ENCODE measurements at regions not wholly inside any gene's neighbourhood (a gene's known extent, or its start where the extent isn't known, plus 50 kb on each side); places are given as distances from the start of the nearest gene placed in this dataset.
"Not testable (repeated sequence)": the region's sequence is repeated elsewhere in the genome, so short reads cannot be mapped to it uniquely, and the experiment has no call there.

DNA sequence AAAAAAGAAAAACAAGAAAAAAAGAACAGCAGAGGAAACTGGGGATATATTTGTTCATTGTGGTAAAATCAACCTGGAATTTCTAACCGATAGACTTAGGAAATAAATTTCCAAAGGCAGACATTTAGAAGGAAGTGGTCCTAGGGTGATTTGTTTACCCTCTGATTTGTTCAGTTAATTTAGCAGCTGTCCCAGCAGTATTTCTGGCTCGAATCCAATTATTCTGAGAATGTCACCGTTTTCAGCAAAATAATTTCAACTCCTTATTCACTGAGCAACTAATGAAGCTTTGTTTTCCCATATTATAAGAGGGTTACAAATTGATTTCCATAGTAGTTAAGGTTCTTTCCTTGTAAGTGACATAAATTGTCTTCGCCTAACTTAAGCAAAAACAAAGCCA, 285.2 kb upstream of the SYT10 start:
- FAIRE-seq (no peak), DNase-seq (no peak)
- H3K4me1 ChIP-seq (ENCODE audit: control insufficient read depth in 3 of 3, insufficient read depth in 2 of 3, low read depth in 1 of 3, low read length in 2 of 3): no peaks in the 10 kb centered on the region
- H3K36me3 ChIP-seq (ENCODE audit: control insufficient read depth in 3 of 3, insufficient read depth in 2 of 3, low read depth in 1 of 3, low read length in 3 of 3): no peaks in the 10 kb centered on the region
- WGBS, 3 donors: 65 to 68% (median 66%) methylated on average over 4 of the region's 4 CpGs
- no peaks in the 10 kb centered on the region for H3K9me3 ChIP-seq (ENCODE audit: control insufficient read depth in 2 of 2, insufficient read depth in 1 of 2, low read depth in 1 of 2, low read length in 1 of 2)
- no peak overlapping the region for H3K27ac ChIP-seq (ENCODE audit: low read depth in 1 of 3, low read length in 2 of 3)
- no peaks in the 10 kb centered on the region for H3K27me3 ChIP-seq (ENCODE audit: control insufficient read depth in 3 of 3, insufficient read depth in 3 of 3, low read length in 3 of 3)
- H3K4me3 ChIP-seq (ENCODE audit: low read depth in 1 of 3, low read length in 3 of 3): no peak overlapping the region

DNA sequence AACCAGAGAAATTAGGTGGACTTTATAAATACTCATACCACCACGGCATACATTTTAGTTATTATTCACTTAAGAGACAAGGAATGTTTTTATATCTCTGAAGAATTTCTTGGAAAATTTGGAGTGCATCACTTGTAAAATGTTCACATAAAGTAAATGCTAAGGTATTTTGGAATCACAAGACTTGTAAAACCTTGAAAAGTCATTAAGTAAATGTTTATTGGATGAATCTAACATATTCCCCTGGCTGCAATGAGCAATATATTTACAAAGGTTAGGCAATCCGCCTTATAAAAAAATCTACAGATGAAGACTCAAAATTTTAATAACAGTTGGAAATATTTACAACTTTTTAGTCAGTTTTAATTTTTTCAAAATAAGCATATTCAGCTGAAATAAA, 287.4 kb upstream of the ALG10 start:
- H3K27me3 ChIP-seq (ENCODE audit: control insufficient read depth in 3 of 3, insufficient read depth in 3 of 3, low read length in 3 of 3): no peaks in the 10 kb centered on the region
- H3K4me1 ChIP-seq (ENCODE audit: control insufficient read depth in 3 of 3, insufficient read depth in 2 of 3, low read depth in 1 of 3, low read length in 2 of 3): no peaks in the 10 kb centered on the region
- H3K36me3 ChIP-seq (ENCODE audit: control insufficient read depth in 3 of 3, insufficient read depth in 2 of 3, low read depth in 1 of 3, low read length in 3 of 3): no peaks in the 10 kb centered on the region
- FAIRE-seq: no peak
- no peak overlapping the region for H3K4me3 ChIP-seq (ENCODE audit: low read depth in 1 of 3, low read length in 3 of 3)
- H3K9me3 ChIP-seq (ENCODE audit: control insufficient read depth in 2 of 2, insufficient read depth in 1 of 2, low read depth in 1 of 2, low read length in 1 of 2): peaks cover 0 to 3% of the 10 kb centered on the region in 2 donors
- 84 to 90% (median 87%) methylated on average over 2 of the region's 2 CpGs for WGBS, 3 donors
- H3K27ac ChIP-seq (ENCODE audit: low read depth in 1 of 3, low read length in 2 of 3): no peak overlapping the region
- DNase-seq: no peak

DNA sequence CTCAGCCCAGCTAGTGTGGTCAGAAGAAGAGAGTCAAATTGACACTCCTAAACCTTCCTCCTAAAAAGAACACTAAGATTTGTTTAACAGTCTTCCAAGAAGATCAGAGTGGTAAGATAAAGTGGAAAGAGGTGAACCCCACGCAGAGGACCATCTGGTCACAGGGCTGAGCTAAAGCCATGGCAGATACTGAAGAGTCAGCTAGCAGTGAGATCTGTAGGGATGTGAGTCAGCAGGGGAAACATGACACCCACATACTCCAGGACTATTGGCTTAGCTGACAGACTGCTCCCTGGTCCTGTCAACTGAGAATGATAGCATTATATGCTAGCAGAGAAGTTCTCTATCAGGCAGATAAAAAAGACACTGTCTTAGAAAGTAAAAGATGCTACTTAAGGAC, 269.4 kb upstream of the ALG10 start:
- Histone ChIP-seq H3K4me3 (ENCODE audit: low read depth in 1 of 3, low read length in 3 of 3) (no peak overlapping the region), H3K27ac (ENCODE audit: low read depth in 1 of 3, low read length in 2 of 3) (no peak overlapping the region), H3K27me3 (ENCODE audit: control insufficient read depth in 3 of 3, insufficient read depth in 3 of 3, low read length in 3 of 3) (peaks cover 0 to 2% (median 0%) of the 10 kb centered on the region in 3 donors), H3K4me1 (ENCODE audit: control insufficient read depth in 3 of 3, insufficient read depth in 2 of 3, low read depth in 1 of 3, low read length in 2 of 3) (no peaks in the 10 kb centered on the region), H3K9me3 (ENCODE audit: control insufficient read depth in 2 of 2, insufficient read depth in 1 of 2, low read depth in 1 of 2, low read length in 1 of 2) (no peaks in the 10 kb centered on the region), H3K36me3 (ENCODE audit: control insufficient read depth in 3 of 3, insufficient read depth in 2 of 3, low read depth in 1 of 3, low read length in 3 of 3) (no peaks in the 10 kb centered on the region)
- no peak for FAIRE-seq
- WGBS, 3 donors: 26 to 56% (median 53%) methylated on average over 1 of the region's 1 CpG
- no peak for DNase-seq

DNA sequence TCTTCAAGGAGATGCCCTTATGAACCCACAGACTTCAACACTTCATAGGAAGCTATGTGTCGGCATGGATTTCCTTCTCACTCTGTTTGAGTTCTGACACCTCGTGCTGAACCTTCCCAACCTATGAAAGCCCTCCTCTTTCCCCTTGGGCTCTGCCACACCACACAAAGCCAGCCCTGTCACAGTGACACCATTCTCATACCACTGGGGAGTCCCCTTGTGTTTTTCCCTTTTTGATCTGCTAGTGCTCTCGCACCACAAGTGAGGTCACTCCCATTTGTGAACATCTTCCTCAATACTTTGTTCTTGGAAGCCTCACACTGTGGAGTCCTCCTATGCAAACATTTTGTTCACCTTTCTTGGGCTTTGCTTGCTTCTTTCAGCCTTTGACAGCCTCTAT, 264.6 kb upstream of the ALG10 start:
- WGBS, 3 donors: 76 to 89% (median 82%) methylated on average over 3 of the region's 3 CpGs
- H3K4me1 ChIP-seq (ENCODE audit: control insufficient read depth in 3 of 3, insufficient read depth in 2 of 3, low read depth in 1 of 3, low read length in 2 of 3): no peaks in the 10 kb centered on the region
- FAIRE-seq (no peak), DNase-seq (no peak)
- H3K4me3 ChIP-seq (ENCODE audit: low read depth in 1 of 3, low read length in 3 of 3): no peak overlapping the region
- H3K9me3 ChIP-seq (ENCODE audit: control insufficient read depth in 2 of 2, insufficient read depth in 1 of 2, low read depth in 1 of 2, low read length in 1 of 2): peaks cover 0 to 3% of the 10 kb centered on the region in 2 donors
- H3K27ac ChIP-seq (ENCODE audit: low read depth in 1 of 3, low read length in 2 of 3): no peak overlapping the region
- peaks cover 0 to 2% (median 0%) of the 10 kb centered on the region in 3 donors for H3K27me3 ChIP-seq (ENCODE audit: control insufficient read depth in 3 of 3, insufficient read depth in 3 of 3, low read length in 3 of 3)
- no peaks in the 10 kb centered on the region for H3K36me3 ChIP-seq (ENCODE audit: control insufficient read depth in 3 of 3, insufficient read depth in 2 of 3, low read depth in 1 of 3, low read length in 3 of 3)

DNA sequence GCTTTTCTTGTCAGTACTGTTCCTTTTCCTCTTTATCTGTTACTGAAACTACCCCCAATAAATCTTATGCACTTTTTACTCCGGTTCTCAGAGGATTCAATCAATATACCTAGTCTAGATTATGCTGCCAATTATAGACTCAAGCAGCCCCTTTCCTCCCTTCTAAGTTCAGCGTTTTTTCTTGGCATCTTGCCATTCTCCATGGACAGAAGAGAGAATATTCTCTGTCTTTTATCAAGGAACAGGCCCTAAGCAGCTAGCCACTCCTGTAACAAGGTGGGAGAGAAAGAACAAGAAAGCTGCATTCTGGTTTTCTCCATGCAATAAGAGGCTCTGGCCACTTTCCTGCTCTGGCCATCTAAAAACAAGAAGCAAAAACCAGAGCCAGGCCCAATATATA, 263.0 kb upstream of the ALG10 start:
- DNase-seq: no peak

DNA sequence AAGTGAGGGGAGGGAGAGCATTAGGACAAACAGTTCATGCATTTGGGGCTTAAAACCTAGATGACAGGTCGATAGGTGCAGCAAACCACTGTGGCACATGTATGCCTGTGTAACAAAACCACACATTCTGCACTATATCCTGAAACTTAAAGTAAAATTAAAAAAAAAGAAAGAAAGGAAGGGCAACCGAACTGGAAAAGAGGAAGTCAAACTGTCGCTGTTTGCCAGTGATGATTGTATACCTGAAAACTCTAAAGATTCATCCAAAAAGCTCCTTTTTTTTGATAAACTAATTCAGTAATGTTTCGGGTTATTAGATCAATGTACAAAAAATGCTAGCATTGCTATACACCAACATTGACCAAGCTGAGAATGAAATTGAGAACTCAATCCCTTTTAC, 259.0 kb upstream of the ALG10 start:
- FAIRE-seq (no peak), DNase-seq (no peak)
- H3K27me3 ChIP-seq (ENCODE audit: control insufficient read depth in 3 of 3, insufficient read depth in 3 of 3, low read length in 3 of 3): no peaks in the 10 kb centered on the region
- no peak overlapping the region for H3K4me3 ChIP-seq (ENCODE audit: low read depth in 1 of 3, low read length in 3 of 3)
- H3K27ac ChIP-seq (ENCODE audit: low read depth in 1 of 3, low read length in 2 of 3): no peak overlapping the region
- no peaks in the 10 kb centered on the region for H3K36me3 ChIP-seq (ENCODE audit: control insufficient read depth in 3 of 3, insufficient read depth in 2 of 3, low read depth in 1 of 3, low read length in 3 of 3)
- WGBS, 3 donors: 58 to 68% (median 60%) methylated on average over 4 of the region's 4 CpGs
- no peaks in the 10 kb centered on the region for H3K4me1 ChIP-seq (ENCODE audit: control insufficient read depth in 3 of 3, insufficient read depth in 2 of 3, low read depth in 1 of 3, low read length in 2 of 3)
- peaks cover 0 to 3% of the 10 kb centered on the region in 2 donors for H3K9me3 ChIP-seq (ENCODE audit: control insufficient read depth in 2 of 2, insufficient read depth in 1 of 2, low read depth in 1 of 2, low read length in 1 of 2)

More for the DNA sequence above, 263.0 kb upstream of the ALG10 start:
- FAIRE-seq: no peak
- no peaks in the 10 kb centered on the region for H3K4me1 ChIP-seq (ENCODE audit: control insufficient read depth in 3 of 3, insufficient read depth in 2 of 3, low read depth in 1 of 3, low read length in 2 of 3)
- 20 to 42% (median 26%) methylated on average over 2 of the region's 2 CpGs for WGBS, 3 donors
- no peak overlapping the region for H3K27ac ChIP-seq (ENCODE audit: low read depth in 1 of 3, low read length in 2 of 3)
- H3K4me3 ChIP-seq (ENCODE audit: low read depth in 1 of 3, low read length in 3 of 3): no peak overlapping the region
- H3K36me3 ChIP-seq (ENCODE audit: control insufficient read depth in 3 of 3, insufficient read depth in 2 of 3, low read depth in 1 of 3, low read length in 3 of 3): no peaks in the 10 kb centered on the region
- H3K9me3 ChIP-seq (ENCODE audit: control insufficient read depth in 2 of 2, insufficient read depth in 1 of 2, low read depth in 1 of 2, low read length in 1 of 2): peaks cover 0 to 3% of the 10 kb centered on the region in 2 donors
- H3K27me3 ChIP-seq (ENCODE audit: control insufficient read depth in 3 of 3, insufficient read depth in 3 of 3, low read length in 3 of 3): peaks cover 0 to 2% (median 0%) of the 10 kb centered on the region in 3 donors

DNA sequence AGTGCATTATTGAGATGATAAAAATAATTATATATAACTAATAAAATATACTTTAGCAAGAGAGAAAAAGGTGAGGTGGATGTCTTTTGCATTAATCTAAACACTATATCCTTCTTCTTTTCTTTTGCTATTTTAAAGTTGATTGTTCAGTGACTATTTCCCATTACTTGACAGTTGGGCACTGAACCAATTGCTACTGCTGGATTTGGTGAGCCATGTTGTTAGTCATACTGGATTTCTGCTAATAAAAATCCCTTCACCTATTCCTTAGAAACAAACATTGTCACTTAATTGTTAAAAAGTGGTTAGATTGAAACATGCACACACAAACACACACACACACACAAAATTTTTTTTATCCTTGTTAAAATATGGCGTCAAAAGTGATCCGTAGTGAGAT, 251.6 kb upstream of the ALG10 start:
- Histone ChIP-seq H3K4me1 (ENCODE audit: control insufficient read depth in 3 of 3, insufficient read depth in 2 of 3, low read depth in 1 of 3, low read length in 2 of 3) (no peaks in the 10 kb centered on the region), H3K4me3 (ENCODE audit: low read depth in 1 of 3, low read length in 3 of 3) (no peak overlapping the region), H3K27ac (ENCODE audit: low read depth in 1 of 3, low read length in 2 of 3) (no peak overlapping the region), H3K9me3 (ENCODE audit: control insufficient read depth in 2 of 2, insufficient read depth in 1 of 2, low read depth in 1 of 2, low read length in 1 of 2) (peaks cover 0 to 6% of the 10 kb centered on the region in 2 donors), H3K27me3 (ENCODE audit: control insufficient read depth in 3 of 3, insufficient read depth in 3 of 3, low read length in 3 of 3) (no peaks in the 10 kb centered on the region), H3K36me3 (ENCODE audit: control insufficient read depth in 3 of 3, insufficient read depth in 2 of 3, low read depth in 1 of 3, low read length in 3 of 3) (no peaks in the 10 kb centered on the region)
- WGBS, 3 donors: 46 to 81% (median 79%) methylated on average over 2 of the region's 2 CpGs
- FAIRE-seq (no peak), DNase-seq (no peak)

DNA sequence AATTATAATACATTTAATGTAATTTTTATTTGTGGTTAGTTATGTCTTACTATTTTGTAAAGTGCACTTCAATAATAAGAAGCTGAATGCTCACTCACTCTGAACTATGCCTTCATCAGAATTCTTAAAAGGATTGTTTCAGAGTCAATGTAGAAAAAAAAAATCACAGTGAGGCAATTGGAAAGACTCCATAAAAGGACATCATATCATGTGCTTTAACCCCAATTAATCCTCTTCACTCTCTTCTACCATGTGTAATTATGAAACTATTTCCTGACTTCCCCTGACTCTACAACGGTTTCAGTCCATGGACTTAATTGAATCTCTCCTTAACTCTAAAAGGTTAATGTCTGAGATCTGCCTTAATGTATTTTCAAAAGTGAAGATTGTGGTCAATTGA, 250.4 kb upstream of the ALG10 start:
- Histone ChIP-seq H3K9me3 (ENCODE audit: control insufficient read depth in 2 of 2, insufficient read depth in 1 of 2, low read depth in 1 of 2, low read length in 1 of 2) (peaks cover 0 to 6% of the 10 kb centered on the region in 2 donors), H3K36me3 (ENCODE audit: control insufficient read depth in 3 of 3, insufficient read depth in 2 of 3, low read depth in 1 of 3, low read length in 3 of 3) (no peaks in the 10 kb centered on the region), H3K27ac (ENCODE audit: low read depth in 1 of 3, low read length in 2 of 3) (no peak overlapping the region), H3K27me3 (ENCODE audit: control insufficient read depth in 3 of 3, insufficient read depth in 3 of 3, low read length in 3 of 3) (no peaks in the 10 kb centered on the region), H3K4me3 (ENCODE audit: low read depth in 1 of 3, low read length in 3 of 3) (no peak overlapping the region), H3K4me1 (ENCODE audit: control insufficient read depth in 3 of 3, insufficient read depth in 2 of 3, low read depth in 1 of 3, low read length in 2 of 3) (no peaks in the 10 kb centered on the region)
- FAIRE-seq (no peak), DNase-seq (no peak)
- WGBS, 3 donors: 62 to 70% (median 64%) methylated on average over 1 of the region's 1 CpG

DNA sequence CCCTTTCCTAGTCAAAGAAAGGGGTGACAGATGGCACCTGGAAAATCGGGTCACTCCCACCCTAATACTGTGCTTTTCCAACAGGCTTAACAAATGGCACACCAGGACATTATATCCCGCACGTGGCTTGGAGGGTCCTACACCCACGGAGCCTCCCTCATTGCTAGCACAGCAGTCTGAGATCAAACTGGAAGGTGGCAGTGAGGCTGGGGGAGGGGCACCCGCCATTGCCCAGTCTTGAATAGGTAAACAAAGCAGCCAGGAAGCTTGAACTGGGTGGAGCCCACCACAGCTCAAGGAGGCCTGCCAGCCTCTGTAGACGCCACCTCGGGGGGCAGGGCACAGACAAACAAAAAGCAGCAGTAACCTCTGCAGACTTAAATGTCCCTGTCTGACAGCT, 249.2 kb upstream of the ALG10 start:
- H3K4me3 ChIP-seq (ENCODE audit: low read depth in 1 of 3, low read length in 3 of 3); FAIRE-seq; DNase-seq; H3K36me3 ChIP-seq (ENCODE audit: control insufficient read depth in 3 of 3, insufficient read depth in 2 of 3, low read depth in 1 of 3, low read length in 3 of 3); H3K9me3 ChIP-seq (ENCODE audit: control insufficient read depth in 2 of 2, insufficient read depth in 1 of 2, low read depth in 1 of 2, low read length in 1 of 2); H3K27ac ChIP-seq (ENCODE audit: low read depth in 1 of 3, low read length in 2 of 3); H3K27me3 ChIP-seq (ENCODE audit: control insufficient read depth in 3 of 3, insufficient read depth in 3 of 3, low read length in 3 of 3); H3K4me1 ChIP-seq (ENCODE audit: control insufficient read depth in 3 of 3, insufficient read depth in 2 of 3, low read depth in 1 of 3, low read length in 2 of 3): not testable (repeated sequence)
- WGBS, 3 donors: 75 to 79% (median 77%) methylated on average over 7 of the region's 7 CpGs
